SK-N-SH (cell line): ENCODE measurements at regions not wholly inside any gene's neighbourhood (a gene's known extent, or its start where the extent isn't known, plus 50 kb on each side); places are given as distances from the start of the nearest gene placed in this dataset.

Source experiments
- CTCF ChIA-PET: fragments of 300-600, 350-600 bp; formaldehyde crosslinking; extraction: SDS; loops from one replicate; lab custom pipeline; 2021; lab: Yijun Ruan, JAX
- POLR2A ChIA-PET: fragments of 350-600 bp; sonication (Branson Sonifier 250); formaldehyde crosslinking; extraction: SDS; loops from one replicate; lab custom pipeline; 2020; ENCODE audit warnings: antibody characterized with exemption, inconsistent platforms; lab: Yijun Ruan, JAX
- DNase-seq: peaks from one replicate; pipeline ENCODE4 v3.0.0; 2012
- H2AFZ ChIP-seq: fragments of 200-600 bp; sonication (generic); 2 replicates; pipeline ENCODE4 v1.8.1; 2016; ENCODE audit warnings: antibody characterized with exemption, mild to moderate bottlenecking, low read depth
- H3F3A ChIP-seq: fragments of 200-600 bp; sonication (generic); replicated peaks from 2 replicates; pipeline ENCODE3; 2016; ENCODE audit warnings: antibody characterized with exemption, mild to moderate bottlenecking; ENCODE audit not compliant: insufficient read depth
- H3K27ac ChIP-seq, 2 experiments: fragments of 200-500 bp in 1 of 2; fragments of 200-600 bp in 1 of 2; sonication (Bioruptor generic) in 1 of 2; sonication (generic), shearing (Covaris generic) in 1 of 2; 2 replicates each; pipeline versions ENCODE4 v1.5.1 to v1.6.1; 2014 to 2016; ENCODE audit warnings: low read depth in 2 of 2, inconsistent platforms in 1 of 2, low read length in 1 of 2, mild to moderate bottlenecking in 1 of 2, mixed read lengths in 1 of 2
- H3K27me3 ChIP-seq: fragments of 200-600 bp; sonication (generic), shearing (Covaris generic); 2 replicates; pipeline ENCODE4 v1.6.1; 2016; ENCODE audit warnings: mixed run types; ENCODE audit not compliant: insufficient read depth
- H3K36me3 ChIP-seq, 2 experiments: fragments of 200-500 bp in 1 of 2; fragments of 200-600 bp in 1 of 2; sonication (Bioruptor generic) in 1 of 2; sonication (generic) in 1 of 2; replicated peaks in 1 of 2; 2 replicates each; pipeline versions ENCODE3 to v1.5.1; 2014 to 2016; ENCODE audit warnings: low read length in 1 of 2, mild to moderate bottlenecking in 1 of 2; ENCODE audit not compliant: insufficient read depth in 2 of 2, control insufficient read depth in 1 of 2
- H3K4me1 ChIP-seq, 2 experiments: fragments of 200-500 bp in 1 of 2; fragments of 200-600 bp in 1 of 2; sonication (Bioruptor generic) in 1 of 2; sonication (generic), shearing (Covaris generic) in 1 of 2; 2 replicates each; pipeline versions ENCODE4 v1.5.1 to v1.6.1; 2014 to 2016; ENCODE audit warnings: low read depth in 1 of 2, low read length in 1 of 2, mixed run types in 1 of 2; ENCODE audit not compliant: insufficient read depth in 2 of 2, control insufficient read depth in 1 of 2
- H3K4me2 ChIP-seq: fragments of 200-600 bp; sonication (generic), shearing (Covaris generic); 2 replicates; pipeline ENCODE4 v1.6.1; 2017; ENCODE audit warnings: mixed run types
- H3K4me3 ChIP-seq, 2 experiments: fragments of 200-500 bp in 1 of 2; fragments of 200-600 bp in 1 of 2; sonication (Bioruptor generic) in 1 of 2; sonication (generic), shearing (Covaris generic) in 1 of 2; 2 replicates each; pipeline versions ENCODE4 v1.5.1 to v1.8.1; 2014 to 2016; ENCODE audit warnings: low read depth in 2 of 2, inconsistent platforms in 1 of 2, low read length in 1 of 2, mild to moderate bottlenecking in 1 of 2, mixed read lengths in 1 of 2, moderate library complexity in 1 of 2
- H3K79me2 ChIP-seq: fragments of 200-600 bp; sonication (generic); 2 replicates; pipeline ENCODE4 v1.8.1; 2017; ENCODE audit warnings: mild to moderate bottlenecking; ENCODE audit not compliant: insufficient read depth
- H3K9ac ChIP-seq: fragments of 200-600 bp; sonication (generic); 2 replicates; pipeline ENCODE4 v1.6.1; 2017; ENCODE audit warnings: mixed run types
- H3K9me2 ChIP-seq: fragments of 200-600 bp; sonication (generic); 2 replicates; pipeline ENCODE4 v1.6.1; 2017; ENCODE audit warnings: mixed run types
- H3K9me3 ChIP-seq: fragments of 200-600 bp; sonication (generic); 2 replicates; pipeline ENCODE4 v1.6.1; 2017; ENCODE audit warnings: mixed run types, mild to moderate bottlenecking, moderate library complexity
- H4K20me1 ChIP-seq: fragments of 200-600 bp; sonication (generic); 2 replicates; pipeline ENCODE4 v1.6.1; 2017; ENCODE audit warnings: mild to moderate bottlenecking, mixed run types; ENCODE audit not compliant: insufficient read depth
- ELF1 ChIP-seq: IDR thresholded peaks from 2 replicates; pipeline ENCODE4 v1.4.0; 2012
- EZH2phosphoT487 ChIP-seq: fragments of 200-600 bp; sonication (generic); IDR thresholded peaks from 2 replicates; pipeline ENCODE4 v1.6.1; 2017; ENCODE audit warnings: low read depth, mixed run types, mild to moderate bottlenecking, antibody characterized with exemption, moderate library complexity, borderline replicate concordance
- FOXM1 ChIP-seq: IDR thresholded peaks from 2 replicates; pipeline ENCODE4 v1.4.0; 2012; ENCODE audit warnings: low read depth, mild to moderate bottlenecking
- GATA2 ChIP-seq: sonication (generic); formaldehyde crosslinking; IDR thresholded peaks from 2 replicates; pipeline ENCODE4 v1.5.0; 2020; ENCODE audit warnings: mild to moderate bottlenecking, missing genetic modification reagents
- IRF3 ChIP-seq: fragments of 150-350 bp; IDR thresholded peaks from 2 replicates; pipeline ENCODE4 v1.6.1; 2016; ENCODE audit warnings: mild to moderate bottlenecking, low read depth, low read length
- JUND ChIP-seq: IDR thresholded peaks from 2 replicates; pipeline ENCODE4 v1.4.0; 2012
- MEF2A ChIP-seq: IDR thresholded peaks from 2 replicates; pipeline ENCODE4 v1.4.0; 2012; ENCODE audit warnings: low read depth, borderline replicate concordance
- MXI1 ChIP-seq: IDR thresholded peaks from 2 replicates; pipeline ENCODE4 v1.6.1; 2012; ENCODE audit warnings: mild to moderate bottlenecking, low read depth, low read length, improper control_type of control experiment
- NRF1 ChIP-seq: IDR thresholded peaks from 2 replicates; pipeline ENCODE4 v1.6.1; 2012; ENCODE audit warnings: low read depth, mild to moderate bottlenecking, low read length
- RCOR1 ChIP-seq: fragments of 150-350 bp; IDR thresholded peaks from 2 replicates; pipeline ENCODE4 v1.6.1; 2017; ENCODE audit warnings: antibody characterized with exemption, low read length
- REST ChIP-seq: IDR thresholded peaks from 2 replicates; pipeline ENCODE4 v1.6.1; 2012; ENCODE audit warnings: mild to moderate bottlenecking, low read depth, low read length, moderate library complexity
- TCF12 ChIP-seq: IDR thresholded peaks from 2 replicates; pipeline ENCODE4 v1.4.0; 2012
- TEAD4 ChIP-seq: IDR thresholded peaks from 2 replicates; pipeline ENCODE4 v1.4.0; 2012; ENCODE audit warnings: mild to moderate bottlenecking, borderline replicate concordance; ENCODE audit not compliant: insufficient read depth
- ZBTB33 ChIP-seq: IDR thresholded peaks from 2 replicates; pipeline ENCODE4 v1.4.0; 2012; ENCODE audit warnings: low read depth, borderline replicate concordance
- WGBS: methylation state at CpG from one replicate; pipeline ENCODE4 v1.1.6; 2017; ENCODE audit warnings: low lambda C conversion rate; 5-methylcytosine and 5-hydroxymethylcytosine counted together

- Histone ChIP-seq H3K9me3 (no peaks in the 10 kb centered on the region), H3K4me3 (no peak overlapping the region), H3F3A (no peaks in the 10 kb centered on the region), H3K9me2 (no peaks in the 10 kb centered on the region), H3K27ac (no peak overlapping the region), H2AFZ (no peak overlapping the region), H3K4me1 (peaks cover 0 to 11% of the 10 kb centered on the region in 2 experiments; a peak in 1 of 4 replicates), H3K4me2 (no peak overlapping the region), H3K27me3 (no peaks in the 10 kb centered on the region), H3K9ac (no peak overlapping the region), H4K20me1 (no peaks in the 10 kb centered on the region), H3K79me2 (no peaks in the 10 kb centered on the region), H3K36me3 (peaks cover 5 to 12% of the 10 kb centered on the region in 2 experiments)
- POLR2A ChIA-PET = no interaction called here
- no peak for TF ChIP-seq MXI1
- TF ChIP-seq TCF12 = no peak
- TF ChIP-seq MEF2A = no peak
- TF ChIP-seq ELF1 = no peak
- TF ChIP-seq FOXM1 = no peak
- TF ChIP-seq NRF1 = no peak
- TF ChIP-seq EZH2phosphoT487 = no peak
- no peak for TF ChIP-seq JUND
- no peak for TF ChIP-seq REST
- TF ChIP-seq RCOR1 = no peak
- TF ChIP-seq GATA2 (CRISPR knock-in tag) = no peak
- TF ChIP-seq ZBTB33 = no peak
- TF ChIP-seq IRF3 = no peak
- TF ChIP-seq TEAD4 = no peak
- CTCF ChIA-PET = interaction anchor here (0.9 kb wide), 1 partner anchor 115 kb away, joined by 3 read pairs; no protein-coding TSS in a partner anchor
- WGBS = 93% methylated on average over 2 of the region's 2 CpGs
- DNase-seq = no peak
Observed at GRCh38 chr2:120964819-120965218, 229.2 kb downstream of the GLI2 start.
